HepG2 (cell line): ENCODE measurements at regions not wholly inside any gene's neighbourhood (a gene's known extent, or its start where the extent isn't known, plus 50 kb on each side); places are given as distances from the start of the nearest gene placed in this dataset.

Experiments used
- JDP2 ChIP-seq: sonication (generic); formaldehyde crosslinking; IDR thresholded peaks from 2 replicates; pipeline ENCODE4 v1.8.1; 2022; ENCODE audit warnings: missing genetic modification reagents, borderline replicate concordance
- NR2F6 ChIP-seq, 2 experiments: IDR thresholded peaks; 2 replicates each; pipeline ENCODE4 v1.6.1; 2016; ENCODE audit warnings: antibody characterized with exemption in 1 of 2, mild to moderate bottlenecking in 1 of 2
- PPARG ChIP-seq: conservative IDR thresholded peaks from 2 replicates; pipeline ENCODE4 v1.6.1; 2016; ENCODE audit warnings: missing biosample characterization, missing genetic modification reagents
- THYN1 ChIP-seq: sonication (generic); formaldehyde crosslinking; IDR thresholded peaks from 2 replicates; pipeline ENCODE4 v1.8.1; 2023; ENCODE audit warnings: low read depth, mild to moderate bottlenecking, moderate library complexity, missing genetic modification reagents, borderline replicate concordance
- ZNF335 ChIP-seq: sonication (generic); formaldehyde crosslinking; IDR thresholded peaks from 2 replicates; pipeline ENCODE4 v1.4.0; 2020; ENCODE audit warnings: missing genetic modification reagents
- TF ChIP-seq, protein P1 (sequence below), 2 experiments: IDR thresholded peaks; 2 replicates each; pipeline ENCODE4 v1.6.1; 2011 to 2012; ENCODE audit warnings: low read length in 2 of 2, borderline replicate concordance in 1 of 2, low read depth in 1 of 2, mild to moderate bottlenecking in 1 of 2, moderate library complexity in 1 of 2
- TF ChIP-seq, protein P2 (sequence below): sonication (generic); IDR thresholded peaks from 2 replicates; pipeline ENCODE4 v1.6.1; 2016; ENCODE audit warnings: low read depth, borderline replicate concordance
- TF ChIP-seq, protein P3 (sequence below): sonication (generic); formaldehyde crosslinking; IDR thresholded peaks from 2 replicates; pipeline ENCODE4 v1.5.0; 2020; ENCODE audit warnings: mild to moderate bottlenecking, missing genetic modification reagents

DNA sequence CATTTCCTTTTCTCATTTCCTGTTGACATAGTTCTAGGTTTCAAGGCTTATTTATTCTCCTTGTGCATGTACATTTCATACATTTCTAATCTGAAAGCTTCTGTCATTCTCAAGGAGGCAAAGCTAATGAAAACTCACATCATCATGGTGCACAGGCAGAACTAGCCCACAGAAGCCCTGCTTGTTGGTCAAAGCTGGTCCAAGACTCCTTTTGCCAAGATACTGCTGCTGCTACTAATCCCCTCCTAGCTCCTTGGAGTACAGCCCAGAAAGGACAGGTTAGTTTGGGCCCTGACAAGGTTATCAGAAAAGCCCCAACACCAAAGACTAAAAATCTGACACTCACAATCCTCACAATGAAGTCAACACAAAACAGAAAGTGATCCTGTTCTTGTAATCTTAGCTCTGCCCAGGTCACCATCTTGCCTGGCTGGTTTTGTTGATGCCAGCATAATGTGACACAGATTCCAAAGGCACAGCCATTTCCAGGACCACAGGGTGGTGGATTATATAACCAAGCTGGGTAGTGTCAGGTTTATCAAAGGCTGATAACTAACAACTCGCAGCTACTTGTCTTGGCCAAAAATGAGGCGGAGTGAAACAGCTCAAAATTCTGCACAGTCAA, 417.4 kb downstream of the NDFIP2 start (continued):
- no peak for TF ChIP-seq NR2F6 (IDR thresholded peaks at IDR 0.05)
- no peak for TF ChIP-seq NR2F6 (CRISPR knock-in tag; IDR thresholded peaks at IDR 0.05)
- TF ChIP-seq ZNF335 (CRISPR knock-in tag): no peak
- TF ChIP-seq, protein P1, sequence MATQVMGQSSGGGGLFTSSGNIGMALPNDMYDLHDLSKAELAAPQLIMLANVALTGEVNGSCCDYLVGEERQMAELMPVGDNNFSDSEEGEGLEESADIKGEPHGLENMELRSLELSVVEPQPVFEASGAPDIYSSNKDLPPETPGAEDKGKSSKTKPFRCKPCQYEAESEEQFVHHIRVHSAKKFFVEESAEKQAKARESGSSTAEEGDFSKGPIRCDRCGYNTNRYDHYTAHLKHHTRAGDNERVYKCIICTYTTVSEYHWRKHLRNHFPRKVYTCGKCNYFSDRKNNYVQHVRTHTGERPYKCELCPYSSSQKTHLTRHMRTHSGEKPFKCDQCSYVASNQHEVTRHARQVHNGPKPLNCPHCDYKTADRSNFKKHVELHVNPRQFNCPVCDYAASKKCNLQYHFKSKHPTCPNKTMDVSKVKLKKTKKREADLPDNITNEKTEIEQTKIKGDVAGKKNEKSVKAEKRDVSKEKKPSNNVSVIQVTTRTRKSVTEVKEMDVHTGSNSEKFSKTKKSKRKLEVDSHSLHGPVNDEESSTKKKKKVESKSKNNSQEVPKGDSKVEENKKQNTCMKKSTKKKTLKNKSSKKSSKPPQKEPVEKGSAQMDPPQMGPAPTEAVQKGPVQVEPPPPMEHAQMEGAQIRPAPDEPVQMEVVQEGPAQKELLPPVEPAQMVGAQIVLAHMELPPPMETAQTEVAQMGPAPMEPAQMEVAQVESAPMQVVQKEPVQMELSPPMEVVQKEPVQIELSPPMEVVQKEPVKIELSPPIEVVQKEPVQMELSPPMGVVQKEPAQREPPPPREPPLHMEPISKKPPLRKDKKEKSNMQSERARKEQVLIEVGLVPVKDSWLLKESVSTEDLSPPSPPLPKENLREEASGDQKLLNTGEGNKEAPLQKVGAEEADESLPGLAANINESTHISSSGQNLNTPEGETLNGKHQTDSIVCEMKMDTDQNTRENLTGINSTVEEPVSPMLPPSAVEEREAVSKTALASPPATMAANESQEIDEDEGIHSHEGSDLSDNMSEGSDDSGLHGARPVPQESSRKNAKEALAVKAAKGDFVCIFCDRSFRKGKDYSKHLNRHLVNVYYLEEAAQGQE (IDR thresholded peaks at IDR 0.05; ENCODE audit: borderline replicate concordance in 1 of 2, low read depth in 1 of 2, low read length in 2 of 2): no peak
- no peak for TF ChIP-seq PPARG (CRISPR knock-in tag)
- TF ChIP-seq, protein P2, sequence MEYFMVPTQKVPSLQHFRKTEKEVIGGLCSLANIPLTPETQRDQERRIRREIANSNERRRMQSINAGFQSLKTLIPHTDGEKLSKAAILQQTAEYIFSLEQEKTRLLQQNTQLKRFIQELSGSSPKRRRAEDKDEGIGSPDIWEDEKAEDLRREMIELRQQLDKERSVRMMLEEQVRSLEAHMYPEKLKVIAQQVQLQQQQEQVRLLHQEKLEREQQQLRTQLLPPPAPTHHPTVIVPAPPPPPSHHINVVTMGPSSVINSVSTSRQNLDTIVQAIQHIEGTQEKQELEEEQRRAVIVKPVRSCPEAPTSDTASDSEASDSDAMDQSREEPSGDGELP: no peak
- no peak for TF ChIP-seq THYN1 (CRISPR knock-in tag)
- TF ChIP-seq, protein P3, sequence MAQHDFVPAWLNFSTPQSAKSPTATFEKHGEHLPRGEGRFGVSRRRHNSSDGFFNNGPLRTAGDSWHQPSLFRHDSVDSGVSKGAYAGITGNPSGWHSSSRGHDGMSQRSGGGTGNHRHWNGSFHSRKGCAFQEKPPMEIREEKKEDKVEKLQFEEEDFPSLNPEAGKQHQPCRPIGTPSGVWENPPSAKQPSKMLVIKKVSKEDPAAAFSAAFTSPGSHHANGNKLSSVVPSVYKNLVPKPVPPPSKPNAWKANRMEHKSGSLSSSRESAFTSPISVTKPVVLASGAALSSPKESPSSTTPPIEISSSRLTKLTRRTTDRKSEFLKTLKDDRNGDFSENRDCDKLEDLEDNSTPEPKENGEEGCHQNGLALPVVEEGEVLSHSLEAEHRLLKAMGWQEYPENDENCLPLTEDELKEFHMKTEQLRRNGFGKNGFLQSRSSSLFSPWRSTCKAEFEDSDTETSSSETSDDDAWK (CRISPR knock-in tag): no peak
- no peak for TF ChIP-seq JDP2 (CRISPR knock-in tag)
